ENCODE measurements at regions not wholly inside any gene's neighbourhood (a gene's known extent, or its start where the extent isn't known, plus 50 kb on each side); places are given as distances from the start of the nearest gene placed in this dataset.

- no peak overlapping the region for H3K27ac Mint-ChIP-seq
Observed at GRCh38 chr5:54821445-54822323, 163.7 kb downstream of the ESM1 start.

More at GRCh38 chr5:54821445-54822323, 163.7 kb downstream of the ESM1 start:
- Histone ChIP-seq H4K20me1 (replicated peaks; ENCODE audit: insufficient read depth) (no peaks in the 10 kb centered on the region), H2AFZ (0 out of 2 replicates have a peak overlapping the region, but pooled peaks have one; percentile 9), H3F3A (replicated peaks; ENCODE audit: low read depth) (no peaks in the 10 kb centered on the region), H3K9me2 (ENCODE audit: insufficient read depth) (no peaks in the 10 kb centered on the region; the same call in 1 of the 2 replicates), H3K79me2 (replicated peaks; ENCODE audit: insufficient read depth) (no peaks in the 10 kb centered on the region), H3K36me3 (ENCODE audit: insufficient read depth) (no peaks in the 10 kb centered on the region), H3K4me1 (ENCODE audit: insufficient read depth) (no peaks in the 10 kb centered on the region), H3K4me2 (0 out of 2 replicates have a peak overlapping the region, but pooled peaks have one; percentile 12), H3K27me3 (ENCODE audit: insufficient read depth) (no peaks in the 10 kb centered on the region), H3K27ac (ENCODE audit: low read depth) (no peak overlapping the region), H3K4me3 (no peak overlapping the region)
- peaks cover 2% of the 10 kb centered on the region for H3K27me3 Mint-ChIP-seq (ENCODE audit: insufficient read depth, low read depth, poor library complexity)
- TF ChIP-seq ETS1 (IDR thresholded peaks at IDR 0.05), result no peak
- no peak for TF ChIP-seq JUNB (IDR thresholded peaks at IDR 0.05; ENCODE audit: unreplicated experiment)
- TF ChIP-seq STAT1 (IDR thresholded peaks at IDR 0.05; ENCODE audit: unreplicated experiment), result no peak
- TF ChIP-seq REST (IDR thresholded peaks at IDR 0.05; ENCODE audit: unreplicated experiment), result no peak
- TF ChIP-seq POLR2AphosphoS5 (IDR thresholded peaks at IDR 0.05; ENCODE audit: low read depth), result no peak
- H3K36me3 Mint-ChIP-seq (ENCODE audit: low read depth), result no peaks in the 10 kb centered on the region
- peaks cover 9% of the 10 kb centered on the region; the same call in 2 of the 3 replicates for H3K4me1 Mint-ChIP-seq
- ATAC-seq (no peak), DNase-seq (ENCODE audit: low spot score) (peak; percentile 41)
- H3K9me3 Mint-ChIP-seq, result no peaks in the 10 kb centered on the region
- no peak overlapping the region for H3K4me3 Mint-ChIP-seq

All from GM23338 (cell line).